Loucy (cell line): ENCODE measurements at regions not wholly inside any gene's neighbourhood (a gene's known extent, or its start where the extent isn't known, plus 50 kb on each side); places are given as distances from the start of the nearest gene placed in this dataset.

Source experiments
- CTCF ChIP-seq: fragments of 200-600 bp; sonication (generic); conservative IDR thresholded peaks from 2 replicates; pipeline ENCODE4 v1.5.1; 2014; ENCODE audit warnings: mild to moderate bottlenecking, antibody characterized with exemption, low read length
- EZH2phosphoT487 ChIP-seq: fragments of 200-600 bp; IDR thresholded peaks from 2 replicates; pipeline ENCODE4 v1.6.1; 2018; ENCODE audit warnings: antibody characterized with exemption, mild to moderate bottlenecking, moderate library complexity, borderline replicate concordance

DNA sequence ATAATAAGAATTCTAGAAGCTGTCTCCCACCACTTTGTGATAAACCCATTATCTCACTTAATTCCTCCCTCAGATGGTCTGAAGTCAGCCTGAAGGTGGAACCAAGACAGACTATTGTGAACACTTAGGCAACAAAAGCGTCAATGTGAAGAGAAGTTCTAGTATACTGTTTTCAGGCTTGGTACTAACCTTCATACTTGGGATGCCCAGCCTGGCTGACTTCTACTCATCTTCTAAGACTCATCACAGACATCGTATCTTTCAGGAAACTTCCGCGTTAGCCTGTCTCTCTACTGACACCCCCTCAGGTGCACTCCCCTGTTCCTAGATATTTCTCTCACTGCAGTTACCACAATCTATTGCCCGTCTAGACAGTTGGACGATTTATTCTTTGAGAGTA lies 201.2 kb downstream of the SATB1 start:
- TF ChIP-seq CTCF = no peak
- no peak for TF ChIP-seq EZH2phosphoT487
